HL-60 (cell line): ENCODE measurements at regions not wholly inside any gene's neighbourhood (a gene's known extent, or its start where the extent isn't known, plus 50 kb on each side); places are given as distances from the start of the nearest gene placed in this dataset.

Source experiments
- DNase-seq, 2 experiments: peaks; one replicate each; pipeline ENCODE4 v3.0.0-alpha.2; 2010 to 2020; ENCODE audit warnings: low read depth in 1 of 2, low spot score in 1 of 2
- H3K27ac ChIP-seq: fragments of 250-450 bp; sonication (Bioruptor Pico); replicated peaks from 2 replicates; pipeline ENCODE4 v1.5.1; 2020; ENCODE audit warnings: mild to moderate bottlenecking, moderate library complexity
- H3K27me3 ChIP-seq: fragments of 250-450 bp; sonication (Bioruptor Pico); 2 replicates; pipeline ENCODE4 v1.5.1; 2021; ENCODE audit warnings: mild to moderate bottlenecking, moderate library complexity; ENCODE audit not compliant: insufficient read depth, poor library complexity, severe bottlenecking
- H3K4me3 ChIP-seq: replicated peaks from 2 replicates; pipeline ENCODE4 v1.5.1; 2011; ENCODE audit warnings: mild to moderate bottlenecking, control low read depth, low read length; ENCODE audit not compliant: insufficient read depth
- GABPA ChIP-seq: IDR thresholded peaks from 2 replicates; pipeline ENCODE4 v1.6.1; 2012; ENCODE audit warnings: low read depth
- POLR2AphosphoS5 ChIP-seq: IDR thresholded peaks from 2 replicates; pipeline ENCODE4 v1.6.1; 2012; ENCODE audit warnings: low read depth
- SPI1 ChIP-seq: IDR thresholded peaks from 2 replicates; pipeline ENCODE4 v1.6.1; 2012; ENCODE audit warnings: low read depth, mild to moderate bottlenecking, borderline replicate concordance
- TF ChIP-seq, protein P1 (sequence below): IDR thresholded peaks from one replicate; pipeline ENCODE4 v1.5.1; 2011; ENCODE audit warnings: low read length, control low read depth, inconsistent platforms; ENCODE audit not compliant: insufficient read depth
- TF ChIP-seq, protein P2 (sequence below): IDR thresholded peaks from 2 replicates; pipeline ENCODE4 v1.6.1; 2012; ENCODE audit warnings: low read depth; ENCODE audit not compliant: insufficient replicate concordance

DNA sequence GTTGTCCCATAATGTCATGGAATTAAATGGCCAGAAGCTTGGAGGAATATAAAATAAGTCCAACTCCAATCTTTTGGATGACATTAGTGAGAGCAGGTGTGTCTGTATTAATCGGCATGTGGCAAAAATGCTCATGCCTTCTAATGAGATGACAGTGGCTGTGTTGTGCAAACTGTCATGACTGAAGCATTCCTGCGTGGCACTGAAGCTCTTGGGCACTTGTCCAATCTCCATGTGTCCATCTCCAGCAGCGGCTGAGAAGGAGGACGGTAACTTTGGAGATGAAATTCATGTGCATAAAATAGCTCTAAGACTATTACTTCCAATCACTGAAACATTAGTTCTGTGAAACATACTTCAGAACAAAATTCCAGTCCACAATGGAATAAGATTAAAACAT, 697.5 kb upstream of the GRAMD2B start:
- Histone ChIP-seq H3K27ac (no peak overlapping the region), H3K4me3 (no peak overlapping the region), H3K27me3 (no peaks in the 10 kb centered on the region)
- TF ChIP-seq GABPA (no peak), POLR2AphosphoS5 (no peak), SPI1 (no peak)
- TF ChIP-seq, protein P1, sequence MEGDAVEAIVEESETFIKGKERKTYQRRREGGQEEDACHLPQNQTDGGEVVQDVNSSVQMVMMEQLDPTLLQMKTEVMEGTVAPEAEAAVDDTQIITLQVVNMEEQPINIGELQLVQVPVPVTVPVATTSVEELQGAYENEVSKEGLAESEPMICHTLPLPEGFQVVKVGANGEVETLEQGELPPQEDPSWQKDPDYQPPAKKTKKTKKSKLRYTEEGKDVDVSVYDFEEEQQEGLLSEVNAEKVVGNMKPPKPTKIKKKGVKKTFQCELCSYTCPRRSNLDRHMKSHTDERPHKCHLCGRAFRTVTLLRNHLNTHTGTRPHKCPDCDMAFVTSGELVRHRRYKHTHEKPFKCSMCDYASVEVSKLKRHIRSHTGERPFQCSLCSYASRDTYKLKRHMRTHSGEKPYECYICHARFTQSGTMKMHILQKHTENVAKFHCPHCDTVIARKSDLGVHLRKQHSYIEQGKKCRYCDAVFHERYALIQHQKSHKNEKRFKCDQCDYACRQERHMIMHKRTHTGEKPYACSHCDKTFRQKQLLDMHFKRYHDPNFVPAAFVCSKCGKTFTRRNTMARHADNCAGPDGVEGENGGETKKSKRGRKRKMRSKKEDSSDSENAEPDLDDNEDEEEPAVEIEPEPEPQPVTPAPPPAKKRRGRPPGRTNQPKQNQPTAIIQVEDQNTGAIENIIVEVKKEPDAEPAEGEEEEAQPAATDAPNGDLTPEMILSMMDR: no peak
- TF ChIP-seq, protein P2, sequence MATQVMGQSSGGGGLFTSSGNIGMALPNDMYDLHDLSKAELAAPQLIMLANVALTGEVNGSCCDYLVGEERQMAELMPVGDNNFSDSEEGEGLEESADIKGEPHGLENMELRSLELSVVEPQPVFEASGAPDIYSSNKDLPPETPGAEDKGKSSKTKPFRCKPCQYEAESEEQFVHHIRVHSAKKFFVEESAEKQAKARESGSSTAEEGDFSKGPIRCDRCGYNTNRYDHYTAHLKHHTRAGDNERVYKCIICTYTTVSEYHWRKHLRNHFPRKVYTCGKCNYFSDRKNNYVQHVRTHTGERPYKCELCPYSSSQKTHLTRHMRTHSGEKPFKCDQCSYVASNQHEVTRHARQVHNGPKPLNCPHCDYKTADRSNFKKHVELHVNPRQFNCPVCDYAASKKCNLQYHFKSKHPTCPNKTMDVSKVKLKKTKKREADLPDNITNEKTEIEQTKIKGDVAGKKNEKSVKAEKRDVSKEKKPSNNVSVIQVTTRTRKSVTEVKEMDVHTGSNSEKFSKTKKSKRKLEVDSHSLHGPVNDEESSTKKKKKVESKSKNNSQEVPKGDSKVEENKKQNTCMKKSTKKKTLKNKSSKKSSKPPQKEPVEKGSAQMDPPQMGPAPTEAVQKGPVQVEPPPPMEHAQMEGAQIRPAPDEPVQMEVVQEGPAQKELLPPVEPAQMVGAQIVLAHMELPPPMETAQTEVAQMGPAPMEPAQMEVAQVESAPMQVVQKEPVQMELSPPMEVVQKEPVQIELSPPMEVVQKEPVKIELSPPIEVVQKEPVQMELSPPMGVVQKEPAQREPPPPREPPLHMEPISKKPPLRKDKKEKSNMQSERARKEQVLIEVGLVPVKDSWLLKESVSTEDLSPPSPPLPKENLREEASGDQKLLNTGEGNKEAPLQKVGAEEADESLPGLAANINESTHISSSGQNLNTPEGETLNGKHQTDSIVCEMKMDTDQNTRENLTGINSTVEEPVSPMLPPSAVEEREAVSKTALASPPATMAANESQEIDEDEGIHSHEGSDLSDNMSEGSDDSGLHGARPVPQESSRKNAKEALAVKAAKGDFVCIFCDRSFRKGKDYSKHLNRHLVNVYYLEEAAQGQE: no peak
- no peak for DNase-seq

DNA sequence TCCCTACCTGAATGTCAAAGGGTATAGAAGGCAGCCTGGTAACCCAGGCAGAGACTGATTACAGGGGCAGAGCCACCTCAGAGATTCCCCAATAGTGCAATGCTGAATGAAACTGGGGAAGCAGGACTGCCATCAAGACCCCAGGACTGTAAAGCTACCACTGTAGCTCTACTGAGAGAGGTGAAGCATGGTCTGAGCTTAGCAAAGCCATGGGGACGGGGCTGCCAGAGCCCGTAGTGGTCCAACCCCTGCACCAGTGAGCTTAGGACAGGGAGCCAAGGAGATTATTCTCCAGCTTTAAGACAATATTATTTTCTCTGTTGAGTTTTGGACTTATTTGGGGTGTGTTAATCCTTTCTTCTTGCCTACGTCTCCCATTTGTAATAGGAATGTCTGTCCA, 679.3 kb upstream of the GRAMD2B start:
- H3K27me3 ChIP-seq: no peaks in the 10 kb centered on the region
- H3K4me3 ChIP-seq: no peak overlapping the region
- DNase-seq: no peak
- H3K27ac ChIP-seq: no peak overlapping the region
- TF ChIP-seq SPI1: no peak
- TF ChIP-seq, protein P2: no peak
- TF ChIP-seq GABPA: no peak

DNA sequence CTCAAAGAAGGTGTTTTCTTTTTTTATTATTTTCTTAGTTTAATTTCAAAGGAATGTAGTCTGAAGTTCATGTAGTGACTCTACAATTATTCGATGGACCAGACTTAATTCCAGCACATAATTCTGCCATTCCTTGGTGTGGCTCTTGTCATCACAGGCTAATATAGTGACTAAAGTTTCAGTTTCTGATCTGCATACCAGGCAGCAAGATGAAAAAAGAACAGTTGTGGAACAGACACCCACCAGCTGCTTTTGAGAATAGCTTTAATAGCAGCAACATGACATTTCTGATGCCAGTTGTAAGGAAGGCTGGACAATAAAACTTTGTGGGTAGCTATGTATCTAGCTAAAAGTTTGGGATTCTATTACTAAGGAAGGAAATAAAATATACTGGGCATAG, 676.3 kb upstream of the GRAMD2B start:
- TF ChIP-seq, protein P2: no peak
- TF ChIP-seq SPI1 (no peak), POLR2AphosphoS5 (no peak), GABPA (no peak)
- TF ChIP-seq, protein P1: no peak
- H3K27ac ChIP-seq: no peak overlapping the region
- H3K27me3 ChIP-seq: no peaks in the 10 kb centered on the region
- H3K4me3 ChIP-seq: no peak overlapping the region
- no peak for DNase-seq
